Left ventricle myocardium superior (tissue), 1 donor: ENCODE measurements at regions not wholly inside any gene's neighbourhood (a gene's known extent, or its start where the extent isn't known, plus 50 kb on each side); places are given as distances from the start of the nearest gene placed in this dataset.

ENCODE experiments used
- ATAC-seq: fragments of 200-7000 bp; cut with Tn5 transposase; one replicate; pipeline ENCODE4 v1.9.1; 2020; ENCODE audit warnings: mild to moderate bottlenecking, moderate library complexity
- DNase-seq: peaks from one replicate; pipeline ENCODE4 v3.0.0-alpha.2; 2020
- intact Hi-C: fragments of 100-400 bp; cut with micrococcal nuclease; formaldehyde crosslinking; loops from one replicate; pipeline ENCODE4 v1.11.0; 2022
- donor health status: DM: no; HTN: yes; CAD: no; lungs with severe emphysema.

- ATAC-seq (no peak), DNase-seq (no peak)
- intact Hi-C loops, result no loop called here
Measured at GRCh38 chr21:41070284-41070683, 97.7 kb upstream of the BACE2 start.

GRCh38 chr21:41071258-41072171 is 96.4 kb upstream of the BACE2 start:
- ATAC-seq (no peak), DNase-seq (no peak)
- intact Hi-C loops, result no loop called here

GRCh38 chr21:41073558-41073957 is 94.4 kb upstream of the BACE2 start:
- no peak for DNase-seq
- intact Hi-C loops, result no loop called here
- no peak for ATAC-seq

GRCh38 chr21:41074396-41075184 is 93.4 kb upstream of the BACE2 start:
- intact Hi-C loops, result no loop called here
- ATAC-seq, result no peak
- DNase-seq, result no peak

- no peak for DNase-seq
- no peak for ATAC-seq
- intact Hi-C loops, result no loop called here
Measured at GRCh38 chr21:41075656-41076055, 92.3 kb upstream of the BACE2 start.

- DNase-seq (no peak), ATAC-seq (no peak)
- intact Hi-C loops, result no loop called here
Measured at GRCh38 chr21:41076064-41076463, 91.9 kb upstream of the BACE2 start.

- intact Hi-C loops, result no loop called here
- no peak for ATAC-seq
- DNase-seq, result no peak
Measured at GRCh38 chr21:41079159-41079558, 88.8 kb upstream of the BACE2 start.

GRCh38 chr21:41080485-41081121 is 87.4 kb upstream of the BACE2 start:
- ATAC-seq, result no peak
- intact Hi-C loops, result no loop called here
- no peak for DNase-seq

GRCh38 chr21:41086569-41086968 is 81.4 kb upstream of the BACE2 start:
- DNase-seq (no peak), ATAC-seq (no peak)
- intact Hi-C loops, result no loop called here

- intact Hi-C loops, result no loop called here
- no peak for ATAC-seq
- no peak for DNase-seq
Measured at GRCh38 chr21:41090981-41091380, 77.0 kb upstream of the BACE2 start.

- no peak for DNase-seq
- intact Hi-C loops, result no loop called here
- no peak for ATAC-seq
Measured at GRCh38 chr21:41091616-41092015, 76.3 kb upstream of the BACE2 start.

- DNase-seq (no peak), ATAC-seq (no peak)
- intact Hi-C loops, result no loop called here
Measured at GRCh38 chr21:41092312-41092711, 75.6 kb upstream of the BACE2 start.

GRCh38 chr21:41095983-41096382 is 72.0 kb upstream of the BACE2 start:
- ATAC-seq (no peak), DNase-seq (no peak)
- intact Hi-C loops, result no loop called here

- ATAC-seq, result no peak
- intact Hi-C loops, result no loop called here
Measured at GRCh38 chr21:41098076-41098475, 69.9 kb upstream of the BACE2 start.

GRCh38 chr21:41098481-41099042 is 69.4 kb upstream of the BACE2 start:
- intact Hi-C loops, result no loop called here
- ATAC-seq, result no peak
- DNase-seq, result no peak

More at GRCh38 chr21:41098076-41098475, 69.9 kb upstream of the BACE2 start:
- no peak for DNase-seq

GRCh38 chr21:41100826-41101550 is 67.0 kb upstream of the BACE2 start:
- intact Hi-C loops, result no loop called here
- no peak for DNase-seq
- no peak for ATAC-seq

- no peak for DNase-seq
- no peak for ATAC-seq
- intact Hi-C loops, result no loop called here
Measured at GRCh38 chr21:41102281-41102680, 65.7 kb upstream of the BACE2 start.

GRCh38 chr21:41107602-41108001 is 60.4 kb upstream of the BACE2 start:
- DNase-seq (no peak), ATAC-seq (no peak)
- intact Hi-C loops, result no loop called here
